Progenitor cell of endocrine pancreas (in vitro differentiated cells): ENCODE measurements at regions not wholly inside any gene's neighbourhood (a gene's known extent, or its start where the extent isn't known, plus 50 kb on each side); places are given as distances from the start of the nearest gene placed in this dataset.

Experiments used
- DNase-seq: peaks from one replicate; pipeline ENCODE4 v3.0.0; 2021; ENCODE audit warnings: low spot score; ENCODE audit not compliant: unreplicated experiment
- H3K27ac Mint-ChIP-seq: 2 replicates; pipeline ENCODE4 v1.8.0; 2021; ENCODE audit warnings: mild to moderate bottlenecking, moderate library complexity, mixed read lengths
- H3K27me3 Mint-ChIP-seq: 2 replicates; pipeline ENCODE4 v1.8.0; 2021; ENCODE audit warnings: mixed read lengths
- H3K36me3 Mint-ChIP-seq: 2 replicates; pipeline ENCODE4 v1.8.0; 2022; ENCODE audit warnings: mixed read lengths; ENCODE audit not compliant: insufficient read depth
- H3K4me1 Mint-ChIP-seq: 2 replicates; pipeline ENCODE4 v1.8.0; 2021; ENCODE audit warnings: low read depth, mixed read lengths
- H3K4me3 Mint-ChIP-seq: 2 replicates; pipeline ENCODE4 v1.8.0; 2021; ENCODE audit warnings: low read depth, mild to moderate bottlenecking, moderate library complexity, mixed read lengths
- H3K9me3 Mint-ChIP-seq: 2 replicates; pipeline ENCODE4 v1.8.0; 2021; ENCODE audit warnings: low read depth, mixed read lengths
- CTCF ChIP-seq: fragments of 200-600 bp; sonication (generic); IDR thresholded peaks from one replicate; pipeline ENCODE4 v1.5.0; 2021; ENCODE audit warnings: antibody characterized with exemption, mild to moderate bottlenecking; ENCODE audit not compliant: unreplicated experiment

- Mint-ChIP-seq H3K4me3 (no peak overlapping the region), H3K9me3 (no peaks in the 10 kb centered on the region), H3K36me3 (no peaks in the 10 kb centered on the region), H3K27ac (no peak overlapping the region), H3K4me1 (no peaks in the 10 kb centered on the region), H3K27me3 (no peaks in the 10 kb centered on the region)
- TF ChIP-seq CTCF, result no peak
- DNase-seq, result no peak
These were observed 258.4 kb upstream of the CACNA2D1 start for GRCh38 chr7:82701949-82702348.

GRCh38 chr7:82700741-82701140 is 257.2 kb upstream of the CACNA2D1 start:
- no peak overlapping the region for H3K4me3 Mint-ChIP-seq
- no peak for TF ChIP-seq CTCF
- H3K27ac Mint-ChIP-seq, result no peak overlapping the region
- no peaks in the 10 kb centered on the region for H3K4me1 Mint-ChIP-seq
- no peaks in the 10 kb centered on the region for H3K36me3 Mint-ChIP-seq
- no peaks in the 10 kb centered on the region for H3K9me3 Mint-ChIP-seq
- no peaks in the 10 kb centered on the region for H3K27me3 Mint-ChIP-seq
- no peak for DNase-seq

GRCh38 chr7:82699773-82700186 is 256.2 kb upstream of the CACNA2D1 start:
- no peak overlapping the region for H3K27ac Mint-ChIP-seq
- H3K36me3 Mint-ChIP-seq, result no peaks in the 10 kb centered on the region

GRCh38 chr7:82697897-82698296 is 254.3 kb upstream of the CACNA2D1 start:
- no peak for TF ChIP-seq CTCF
- Mint-ChIP-seq H3K9me3 (no peaks in the 10 kb centered on the region), H3K27me3 (no peaks in the 10 kb centered on the region), H3K36me3 (no peaks in the 10 kb centered on the region), H3K4me3 (no peak overlapping the region), H3K4me1 (no peaks in the 10 kb centered on the region), H3K27ac (no peak overlapping the region)
- no peak for DNase-seq

More at GRCh38 chr7:82699773-82700186, 256.2 kb upstream of the CACNA2D1 start:
- no peak overlapping the region for H3K4me3 Mint-ChIP-seq
- H3K27me3 Mint-ChIP-seq, result no peaks in the 10 kb centered on the region
- no peak for TF ChIP-seq CTCF
- DNase-seq, result no peak
- no peaks in the 10 kb centered on the region for H3K9me3 Mint-ChIP-seq
- no peaks in the 10 kb centered on the region for H3K4me1 Mint-ChIP-seq

- H3K4me3 Mint-ChIP-seq, result no peak overlapping the region
- no peaks in the 10 kb centered on the region for H3K36me3 Mint-ChIP-seq
- H3K4me1 Mint-ChIP-seq, result no peaks in the 10 kb centered on the region
- no peaks in the 10 kb centered on the region for H3K27me3 Mint-ChIP-seq
- H3K27ac Mint-ChIP-seq, result no peak overlapping the region
- no peak for DNase-seq
- H3K9me3 Mint-ChIP-seq, result no peaks in the 10 kb centered on the region
- TF ChIP-seq CTCF, result no peak
These were observed 253.1 kb upstream of the CACNA2D1 start for GRCh38 chr7:82696631-82697030.

- no peak for TF ChIP-seq CTCF
- no peaks in the 10 kb centered on the region for H3K9me3 Mint-ChIP-seq
- H3K27ac Mint-ChIP-seq, result no peak overlapping the region
- H3K36me3 Mint-ChIP-seq, result no peaks in the 10 kb centered on the region
- no peaks in the 10 kb centered on the region for H3K4me1 Mint-ChIP-seq
- no peak for DNase-seq
- H3K4me3 Mint-ChIP-seq, result no peak overlapping the region
- H3K27me3 Mint-ChIP-seq, result no peaks in the 10 kb centered on the region
These were observed 250.4 kb upstream of the CACNA2D1 start for GRCh38 chr7:82694022-82694421.
